ENCODE measurements at regions not wholly inside any gene's neighbourhood (a gene's known extent, or its start where the extent isn't known, plus 50 kb on each side); places are given as distances from the start of the nearest gene placed in this dataset.

- Histone ChIP-seq H3K4me2 (ENCODE audit: insufficient read depth, low read length) (no peak overlapping the region), H3K79me2 (ENCODE audit: insufficient read depth, low read length) (no peaks in the 10 kb centered on the region), H4K20me1 (ENCODE audit: insufficient read depth, low read length) (no peaks in the 10 kb centered on the region), H3K27ac (ENCODE audit: low read depth, low read length) (no peak overlapping the region), H3K9me3 (ENCODE audit: low read depth, low read length) (no peaks in the 10 kb centered on the region), H3K36me3 (ENCODE audit: insufficient read depth, low read length) (no peaks in the 10 kb centered on the region), H3K4me3 (ENCODE audit: insufficient read depth, low read length) (no peak overlapping the region), H2AFZ (ENCODE audit: low read length) (no peak overlapping the region), H3K27me3 (ENCODE audit: insufficient read depth, low read length) (no peaks in the 10 kb centered on the region), H3K4me1 (ENCODE audit: insufficient read depth, low read length) (no peaks in the 10 kb centered on the region)
- no peak for TF ChIP-seq CTCF (IDR thresholded peaks at IDR 0.05; ENCODE audit: extremely low read depth, low read depth, low read length)
- DNase-seq (ENCODE audit: insufficient read length, low spot score, missing footprints): no peak
Measured at GRCh38 chr6:11961923-11962322, 50.2 kb upstream of the HIVEP1 start.

GRCh38 chr6:11960909-11961779 lies 51.0 kb upstream of the HIVEP1 start:
- TF ChIP-seq CTCF (IDR thresholded peaks at IDR 0.05; ENCODE audit: extremely low read depth, low read depth, low read length): no peak
- Histone ChIP-seq H3K79me2 (ENCODE audit: insufficient read depth, low read length) (no peaks in the 10 kb centered on the region), H3K9me3 (ENCODE audit: low read depth, low read length) (no peaks in the 10 kb centered on the region), H4K20me1 (ENCODE audit: insufficient read depth, low read length) (no peaks in the 10 kb centered on the region), H3K4me2 (ENCODE audit: insufficient read depth, low read length) (no peak overlapping the region), H3K27ac (ENCODE audit: low read depth, low read length) (no peak overlapping the region), H3K4me3 (ENCODE audit: insufficient read depth, low read length) (no peak overlapping the region), H3K36me3 (ENCODE audit: insufficient read depth, low read length) (no peaks in the 10 kb centered on the region), H2AFZ (ENCODE audit: low read length) (peak overlapping the region; percentile 6), H3K27me3 (ENCODE audit: insufficient read depth, low read length) (no peaks in the 10 kb centered on the region), H3K4me1 (ENCODE audit: insufficient read depth, low read length) (no peaks in the 10 kb centered on the region)
- no peak for DNase-seq (ENCODE audit: insufficient read length, low spot score, missing footprints)

GRCh38 chr6:11956781-11957180 lies 55.3 kb upstream of the HIVEP1 start:
- peaks cover 4% of the 10 kb centered on the region for H3K4me1 ChIP-seq (ENCODE audit: insufficient read depth, low read length)
- no peak for DNase-seq (ENCODE audit: insufficient read length, low spot score, missing footprints)
- no peak overlapping the region for H3K27ac ChIP-seq (ENCODE audit: low read depth, low read length)
- H4K20me1 ChIP-seq (ENCODE audit: insufficient read depth, low read length): no peaks in the 10 kb centered on the region
- H3K4me2 ChIP-seq (ENCODE audit: insufficient read depth, low read length): no peak overlapping the region
- TF ChIP-seq CTCF (IDR thresholded peaks at IDR 0.05; ENCODE audit: extremely low read depth, low read depth, low read length): no peak
- no peaks in the 10 kb centered on the region for H3K79me2 ChIP-seq (ENCODE audit: insufficient read depth, low read length)
- H2AFZ ChIP-seq (ENCODE audit: low read length): no peak overlapping the region
- H3K27me3 ChIP-seq (ENCODE audit: insufficient read depth, low read length): no peaks in the 10 kb centered on the region
- H3K36me3 ChIP-seq (ENCODE audit: insufficient read depth, low read length): no peaks in the 10 kb centered on the region
- H3K9me3 ChIP-seq (ENCODE audit: low read depth, low read length): no peaks in the 10 kb centered on the region
- H3K4me3 ChIP-seq (ENCODE audit: insufficient read depth, low read length): no peak overlapping the region

- Histone ChIP-seq H2AFZ (ENCODE audit: low read length) (peak overlapping the region; percentile 4), H3K27ac (ENCODE audit: low read depth, low read length) (no peak overlapping the region)
- DNase-seq (ENCODE audit: insufficient read length, low spot score, missing footprints): no peak
Measured at GRCh38 chr6:11953641-11954040, 58.5 kb upstream of the HIVEP1 start.

More at GRCh38 chr6:11953641-11954040, 58.5 kb upstream of the HIVEP1 start:
- no peak overlapping the region for H3K4me3 ChIP-seq (ENCODE audit: insufficient read depth, low read length)
- no peaks in the 10 kb centered on the region for H3K79me2 ChIP-seq (ENCODE audit: insufficient read depth, low read length)
- H3K4me2 ChIP-seq (ENCODE audit: insufficient read depth, low read length): no peak overlapping the region
- H3K4me1 ChIP-seq (ENCODE audit: insufficient read depth, low read length): peaks cover 4% of the 10 kb centered on the region
- no peaks in the 10 kb centered on the region for H4K20me1 ChIP-seq (ENCODE audit: insufficient read depth, low read length)
- H3K36me3 ChIP-seq (ENCODE audit: insufficient read depth, low read length): no peaks in the 10 kb centered on the region
- H3K9me3 ChIP-seq (ENCODE audit: low read depth, low read length): no peaks in the 10 kb centered on the region
- no peaks in the 10 kb centered on the region for H3K27me3 ChIP-seq (ENCODE audit: insufficient read depth, low read length)
- no peak for TF ChIP-seq CTCF (IDR thresholded peaks at IDR 0.05; ENCODE audit: extremely low read depth, low read depth, low read length)
